Immature natural killer cell (primary cell): ENCODE measurements at regions not wholly inside any gene's neighbourhood (a gene's known extent, or its start where the extent isn't known, plus 50 kb on each side); places are given as distances from the start of the nearest gene placed in this dataset.

Experiments used
- DNase-seq, 3 donors: peaks; one replicate each; pipeline ENCODE4 v3.0.0; 2022; ENCODE audit warnings: mixed read lengths in 1 of 3
- H3K27ac Mint-ChIP-seq, 6 donors: one replicate each; pipeline ENCODE4 v1.8.0; 2020; ENCODE audit warnings: mixed read lengths in 6 of 6, mild to moderate bottlenecking in 5 of 6, inconsistent platforms in 4 of 6, moderate library complexity in 3 of 6
- H3K27me3 Mint-ChIP-seq, 3 donors: one replicate each; pipeline ENCODE4 v1.8.0; 2020 to 2021; ENCODE audit warnings: low read depth in 3 of 3, mild to moderate bottlenecking in 3 of 3, mixed read lengths in 3 of 3, moderate library complexity in 3 of 3, inconsistent platforms in 1 of 3
- H3K36me3 Mint-ChIP-seq, 3 donors: one replicate each; pipeline ENCODE4 v1.8.0; 2020; ENCODE audit warnings: mixed read lengths in 3 of 3, inconsistent platforms in 2 of 3, mild to moderate bottlenecking in 2 of 3
- H3K4me1 Mint-ChIP-seq, 2 donors: one replicate each; pipeline ENCODE4 v1.8.0; 2020; ENCODE audit warnings: inconsistent platforms in 2 of 2, mild to moderate bottlenecking in 2 of 2, mixed read lengths in 2 of 2, moderate library complexity in 1 of 2
- H3K4me3 Mint-ChIP-seq, 5 donors: one replicate each; pipeline ENCODE4 v1.8.0; 2020; ENCODE audit warnings: mild to moderate bottlenecking in 5 of 5, mixed read lengths in 5 of 5, inconsistent platforms in 3 of 5, moderate library complexity in 3 of 5
- H3K9me3 Mint-ChIP-seq, 6 donors: one replicate each; pipeline ENCODE4 v1.8.0; 2020; ENCODE audit warnings: mild to moderate bottlenecking in 6 of 6, mixed read lengths in 6 of 6, inconsistent platforms in 4 of 6, moderate library complexity in 3 of 6

GRCh38 chr15:70208332-70208731 is 110.6 kb upstream of the TLE3 start:
- DNase-seq = no peak
- H3K36me3 Mint-ChIP-seq = no peaks in the 10 kb centered on the region
- H3K9me3 Mint-ChIP-seq = no peaks in the 10 kb centered on the region
- H3K4me3 Mint-ChIP-seq = no peak overlapping the region
- H3K27me3 Mint-ChIP-seq = peaks cover 2 to 13% (median 4%) of the 10 kb centered on the region in 3 donors
- H3K4me1 Mint-ChIP-seq = no peaks in the 10 kb centered on the region
- no peak overlapping the region for H3K27ac Mint-ChIP-seq

GRCh38 chr15:70206668-70207067 is 109.0 kb upstream of the TLE3 start:
- no peaks in the 10 kb centered on the region for H3K36me3 Mint-ChIP-seq
- no peak overlapping the region for H3K27ac Mint-ChIP-seq
- no peak overlapping the region for H3K4me3 Mint-ChIP-seq
- no peaks in the 10 kb centered on the region for H3K4me1 Mint-ChIP-seq
- H3K9me3 Mint-ChIP-seq = no peaks in the 10 kb centered on the region
- DNase-seq = no peak
- H3K27me3 Mint-ChIP-seq = peaks cover 0 to 13% (median 2%) of the 10 kb centered on the region in 3 donors

- Mint-ChIP-seq H3K4me3 (no peak overlapping the region), H3K27me3 (peaks cover 3 to 11% (median 5%) of the 10 kb centered on the region in 3 donors), H3K4me1 (no peaks in the 10 kb centered on the region), H3K36me3 (no peaks in the 10 kb centered on the region), H3K27ac (no peak overlapping the region), H3K9me3 (no peaks in the 10 kb centered on the region)
- DNase-seq = no peak
These were observed 106.9 kb upstream of the TLE3 start for GRCh38 chr15:70204652-70205051.

GRCh38 chr15:70203981-70204560 is 106.4 kb upstream of the TLE3 start:
- Mint-ChIP-seq H3K4me1 (no peaks in the 10 kb centered on the region), H3K27ac (no peak overlapping the region), H3K9me3 (no peaks in the 10 kb centered on the region), H3K36me3 (no peaks in the 10 kb centered on the region), H3K27me3 (peaks cover 3 to 11% (median 5%) of the 10 kb centered on the region in 3 donors), H3K4me3 (no peak overlapping the region)
- DNase-seq = no peak

- DNase-seq = no peak
- peaks cover 3 to 18% (median 5%) of the 10 kb centered on the region in 3 donors for H3K27me3 Mint-ChIP-seq
These were observed 105.0 kb upstream of the TLE3 start for GRCh38 chr15:70202756-70203155.

GRCh38 chr15:70201425-70201775 is 103.7 kb upstream of the TLE3 start:
- Mint-ChIP-seq H3K4me1 (no peaks in the 10 kb centered on the region), H3K36me3 (no peaks in the 10 kb centered on the region), H3K27ac (no peak overlapping the region), H3K4me3 (no peak overlapping the region), H3K27me3 (peaks cover 3 to 15% (median 5%) of the 10 kb centered on the region in 3 donors), H3K9me3 (no peaks in the 10 kb centered on the region)
- no peak for DNase-seq

More at GRCh38 chr15:70202756-70203155, 105.0 kb upstream of the TLE3 start:
- H3K36me3 Mint-ChIP-seq = no peaks in the 10 kb centered on the region
- no peak overlapping the region for H3K4me3 Mint-ChIP-seq
- no peaks in the 10 kb centered on the region for H3K9me3 Mint-ChIP-seq
- H3K27ac Mint-ChIP-seq = no peak overlapping the region
- no peaks in the 10 kb centered on the region for H3K4me1 Mint-ChIP-seq

- Mint-ChIP-seq H3K36me3 (no peaks in the 10 kb centered on the region), H3K4me3 (no peak overlapping the region), H3K9me3 (no peaks in the 10 kb centered on the region), H3K27me3 (peaks cover 3 to 13% (median 5%) of the 10 kb centered on the region in 3 donors), H3K4me1 (no peaks in the 10 kb centered on the region), H3K27ac (no peak overlapping the region)
- no peak for DNase-seq
These were observed 103.1 kb upstream of the TLE3 start for GRCh38 chr15:70200511-70201424.

- no peak overlapping the region for H3K4me3 Mint-ChIP-seq
- H3K4me1 Mint-ChIP-seq = no peaks in the 10 kb centered on the region
- H3K27ac Mint-ChIP-seq = no peak overlapping the region
- H3K9me3 Mint-ChIP-seq = no peaks in the 10 kb centered on the region
- peaks cover 5 to 13% (median 5%) of the 10 kb centered on the region in 3 donors for H3K27me3 Mint-ChIP-seq
- no peak for DNase-seq
- H3K36me3 Mint-ChIP-seq = no peaks in the 10 kb centered on the region
These were observed 102.1 kb upstream of the TLE3 start for GRCh38 chr15:70199540-70200410.

- Mint-ChIP-seq H3K4me1 (no peaks in the 10 kb centered on the region), H3K9me3 (no peaks in the 10 kb centered on the region), H3K36me3 (no peaks in the 10 kb centered on the region), H3K27me3 (peaks cover 7 to 15% (median 9%) of the 10 kb centered on the region in 3 donors), H3K27ac (no peak overlapping the region), H3K4me3 (no peak overlapping the region)
- DNase-seq = no peak
These were observed 101.4 kb upstream of the TLE3 start for GRCh38 chr15:70199124-70199482.

- H3K9me3 Mint-ChIP-seq = no peaks in the 10 kb centered on the region
- H3K36me3 Mint-ChIP-seq = no peaks in the 10 kb centered on the region
- no peak overlapping the region for H3K4me3 Mint-ChIP-seq
- H3K27me3 Mint-ChIP-seq = peaks cover 10 to 17% (median 11%) of the 10 kb centered on the region in 3 donors
- no peak for DNase-seq
- H3K27ac Mint-ChIP-seq = no peak overlapping the region
- H3K4me1 Mint-ChIP-seq = no peaks in the 10 kb centered on the region
These were observed 100.9 kb upstream of the TLE3 start for GRCh38 chr15:70198441-70199123.

- Mint-ChIP-seq H3K9me3 (no peaks in the 10 kb centered on the region), H3K36me3 (no peaks in the 10 kb centered on the region), H3K27ac (no peak overlapping the region), H3K4me3 (no peak overlapping the region), H3K27me3 (peaks cover 10 to 18% (median 14%) of the 10 kb centered on the region in 3 donors), H3K4me1 (no peaks in the 10 kb centered on the region)
- DNase-seq = no peak
These were observed 100.2 kb upstream of the TLE3 start for GRCh38 chr15:70197945-70198361.

GRCh38 chr15:70197318-70197944 is 99.7 kb upstream of the TLE3 start:
- no peaks in the 10 kb centered on the region for H3K4me1 Mint-ChIP-seq
- no peaks in the 10 kb centered on the region for H3K36me3 Mint-ChIP-seq
- no peak for DNase-seq
- H3K9me3 Mint-ChIP-seq = no peaks in the 10 kb centered on the region
- peaks cover 10 to 18% (median 14%) of the 10 kb centered on the region in 3 donors for H3K27me3 Mint-ChIP-seq
- H3K4me3 Mint-ChIP-seq = no peak overlapping the region
- no peak overlapping the region for H3K27ac Mint-ChIP-seq
